ENCODE measurements at regions not wholly inside any gene's neighbourhood (a gene's known extent, or its start where the extent isn't known, plus 50 kb on each side); places are given as distances from the start of the nearest gene placed in this dataset.

DNA sequence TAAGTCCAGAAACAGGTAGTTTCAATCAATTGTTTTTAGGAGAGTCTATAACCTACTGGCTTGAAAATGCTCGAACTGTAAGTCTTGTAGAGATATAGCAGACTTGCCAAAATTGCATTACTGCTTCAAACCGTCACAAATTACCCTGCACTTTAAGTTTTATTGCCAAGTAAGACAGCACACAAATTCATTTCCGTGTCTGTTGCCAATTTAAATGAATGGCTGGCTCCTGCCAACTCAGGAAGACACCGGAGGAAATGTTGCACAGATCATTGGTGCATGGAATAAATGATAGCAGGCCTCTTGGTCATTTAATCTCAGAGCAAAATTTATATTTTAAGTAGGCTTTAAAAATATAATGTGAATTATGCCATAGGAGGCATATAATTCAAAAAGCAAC is 438.1 kb downstream of the HACE1 start:
- Histone ChIP-seq H3K9me3 (ENCODE audit: control insufficient read depth in 2 of 3, insufficient read depth in 1 of 3, low read length in 3 of 3) (no peaks in the 10 kb centered on the region), H3K4me3 (ENCODE audit: low read length in 3 of 3) (no peak overlapping the region), H3K4me1 (ENCODE audit: control insufficient read depth in 2 of 3, insufficient read depth in 2 of 3, low read depth in 1 of 3, low read length in 3 of 3) (no peaks in the 10 kb centered on the region), H3K27me3 (ENCODE audit: control insufficient read depth, insufficient read depth, low read length) (no peaks in the 10 kb centered on the region), H3K36me3 (ENCODE audit: control insufficient read depth in 2 of 3, insufficient read depth in 3 of 3, low read length in 3 of 3) (no peaks in the 10 kb centered on the region), H3K9ac (ENCODE audit: low read length in 3 of 3) (no peak overlapping the region), H3K27ac (ENCODE audit: low read depth in 2 of 2, low read length in 2 of 2) (no peak overlapping the region)
- intact Hi-C loops (cut with DNase I): no loop called here
- TF ChIP-seq, protein P1, sequence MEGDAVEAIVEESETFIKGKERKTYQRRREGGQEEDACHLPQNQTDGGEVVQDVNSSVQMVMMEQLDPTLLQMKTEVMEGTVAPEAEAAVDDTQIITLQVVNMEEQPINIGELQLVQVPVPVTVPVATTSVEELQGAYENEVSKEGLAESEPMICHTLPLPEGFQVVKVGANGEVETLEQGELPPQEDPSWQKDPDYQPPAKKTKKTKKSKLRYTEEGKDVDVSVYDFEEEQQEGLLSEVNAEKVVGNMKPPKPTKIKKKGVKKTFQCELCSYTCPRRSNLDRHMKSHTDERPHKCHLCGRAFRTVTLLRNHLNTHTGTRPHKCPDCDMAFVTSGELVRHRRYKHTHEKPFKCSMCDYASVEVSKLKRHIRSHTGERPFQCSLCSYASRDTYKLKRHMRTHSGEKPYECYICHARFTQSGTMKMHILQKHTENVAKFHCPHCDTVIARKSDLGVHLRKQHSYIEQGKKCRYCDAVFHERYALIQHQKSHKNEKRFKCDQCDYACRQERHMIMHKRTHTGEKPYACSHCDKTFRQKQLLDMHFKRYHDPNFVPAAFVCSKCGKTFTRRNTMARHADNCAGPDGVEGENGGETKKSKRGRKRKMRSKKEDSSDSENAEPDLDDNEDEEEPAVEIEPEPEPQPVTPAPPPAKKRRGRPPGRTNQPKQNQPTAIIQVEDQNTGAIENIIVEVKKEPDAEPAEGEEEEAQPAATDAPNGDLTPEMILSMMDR (IDR thresholded peaks at IDR 0.05; ENCODE audit: borderline replicate concordance, extremely low read depth, insufficient read depth): no peak
- FAIRE-seq (no peak), DNase-seq (peak in 1 of 5 donors; percentile 14)

DNA sequence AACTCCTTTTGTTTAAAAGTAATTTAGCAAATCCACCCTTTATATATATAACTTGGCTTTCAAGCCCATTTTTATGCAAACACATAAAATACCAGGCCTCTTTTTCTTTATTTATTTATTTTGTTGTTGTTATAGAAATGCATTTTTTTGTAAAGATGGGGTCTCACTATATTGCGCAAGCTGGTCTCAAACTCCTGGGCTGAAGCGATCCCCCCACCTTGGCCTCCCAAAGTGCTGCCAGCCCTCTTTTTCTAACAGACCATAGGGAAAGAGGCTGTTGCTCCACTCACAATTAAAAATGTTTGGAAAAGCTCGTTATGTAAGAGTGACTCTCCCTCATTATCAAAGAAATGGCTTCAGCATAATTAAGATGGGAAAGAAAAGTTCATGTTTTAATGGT is 440.9 kb downstream of the HACE1 start:
- FAIRE-seq (no peak), DNase-seq (no peak)
- Histone ChIP-seq H3K9ac (ENCODE audit: low read length in 3 of 3) (no peak overlapping the region), H3K9me3 (ENCODE audit: control insufficient read depth in 2 of 3, insufficient read depth in 1 of 3, low read length in 3 of 3) (no peaks in the 10 kb centered on the region), H3K36me3 (ENCODE audit: control insufficient read depth in 2 of 3, insufficient read depth in 3 of 3, low read length in 3 of 3) (no peaks in the 10 kb centered on the region), H3K4me3 (ENCODE audit: low read length in 3 of 3) (no peak overlapping the region), H3K27ac (ENCODE audit: low read depth in 2 of 2, low read length in 2 of 2) (no peak overlapping the region), H3K27me3 (ENCODE audit: control insufficient read depth, insufficient read depth, low read length) (no peaks in the 10 kb centered on the region), H3K4me1 (ENCODE audit: control insufficient read depth in 2 of 3, insufficient read depth in 2 of 3, low read depth in 1 of 3, low read length in 3 of 3) (no peaks in the 10 kb centered on the region)
- intact Hi-C loops (cut with DNase I): no loop called here
- TF ChIP-seq, protein P1 (IDR thresholded peaks at IDR 0.05; ENCODE audit: borderline replicate concordance, extremely low read depth, insufficient read depth): no peak

DNA sequence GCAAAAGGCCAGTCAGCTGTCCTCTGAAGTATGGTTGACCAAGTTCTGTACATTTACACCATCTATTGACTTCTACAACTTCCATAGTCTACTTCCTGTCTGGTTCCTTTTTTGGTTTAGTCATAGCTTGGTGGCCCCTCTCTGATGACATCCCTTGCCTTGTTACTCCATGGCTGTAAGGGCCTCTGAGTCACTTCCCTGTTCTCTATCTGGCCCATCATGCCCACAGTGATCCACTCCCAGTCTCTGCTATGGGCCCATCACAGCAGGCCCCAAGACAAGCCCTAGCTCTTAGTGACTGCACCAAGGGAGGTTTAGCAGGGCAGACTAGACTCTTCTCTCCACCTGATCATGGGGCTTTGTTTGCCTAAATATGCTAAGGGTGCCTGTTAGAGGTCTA is 441.6 kb downstream of the HACE1 start:
- no peak for FAIRE-seq
- Histone ChIP-seq H3K27me3 (ENCODE audit: control insufficient read depth, insufficient read depth, low read length) (no peaks in the 10 kb centered on the region), H3K4me3 (ENCODE audit: low read length in 3 of 3) (no peak overlapping the region), H3K9ac (ENCODE audit: low read length in 3 of 3) (no peak overlapping the region), H3K36me3 (ENCODE audit: control insufficient read depth in 2 of 3, insufficient read depth in 3 of 3, low read length in 3 of 3) (no peaks in the 10 kb centered on the region), H3K9me3 (ENCODE audit: control insufficient read depth in 2 of 3, insufficient read depth in 1 of 3, low read length in 3 of 3) (no peaks in the 10 kb centered on the region), H3K27ac (ENCODE audit: low read depth in 2 of 2, low read length in 2 of 2) (no peak overlapping the region), H3K4me1 (ENCODE audit: control insufficient read depth in 2 of 3, insufficient read depth in 2 of 3, low read depth in 1 of 3, low read length in 3 of 3) (no peaks in the 10 kb centered on the region)
- TF ChIP-seq, protein P1 (IDR thresholded peaks at IDR 0.05; ENCODE audit: borderline replicate concordance, extremely low read depth, insufficient read depth): no peak
- intact Hi-C loops (cut with DNase I): no loop called here
- no peak for DNase-seq

DNA sequence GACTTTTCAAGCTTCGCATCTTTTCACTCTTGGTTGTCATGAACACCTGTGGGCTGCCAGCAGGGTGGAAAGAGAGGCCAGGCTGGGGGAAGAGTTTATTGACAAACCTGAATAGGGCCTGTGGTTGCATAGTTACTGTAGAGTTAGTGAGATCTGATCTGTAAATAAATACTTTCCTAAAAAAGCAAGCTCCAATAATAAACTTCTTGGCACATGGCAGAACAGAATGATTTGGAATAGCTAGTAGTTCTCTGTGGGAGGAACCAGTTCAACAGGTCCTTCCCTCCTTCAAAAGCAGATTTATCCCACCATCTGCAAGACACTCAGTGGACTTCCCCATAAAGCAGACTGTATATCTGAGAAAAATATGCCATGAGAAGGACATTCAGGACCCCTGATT is 445.0 kb downstream of the HACE1 start:
- no peak overlapping the region for H3K9ac ChIP-seq (ENCODE audit: low read length in 3 of 3)
- DNase-seq (no peak), FAIRE-seq (no peak)
- TF ChIP-seq, protein P1 (IDR thresholded peaks at IDR 0.05; ENCODE audit: borderline replicate concordance, extremely low read depth, insufficient read depth): no peak
- no peaks in the 10 kb centered on the region for H3K36me3 ChIP-seq (ENCODE audit: control insufficient read depth in 2 of 3, insufficient read depth in 3 of 3, low read length in 3 of 3)
- no peaks in the 10 kb centered on the region for H3K27me3 ChIP-seq (ENCODE audit: control insufficient read depth, insufficient read depth, low read length)
- H3K4me3 ChIP-seq (ENCODE audit: low read length in 3 of 3): no peak overlapping the region
- H3K4me1 ChIP-seq (ENCODE audit: control insufficient read depth in 2 of 3, insufficient read depth in 2 of 3, low read depth in 1 of 3, low read length in 3 of 3): peaks cover 0 to 2% (median 0%) of the 10 kb centered on the region in 3 donors
- no peak overlapping the region for H3K27ac ChIP-seq (ENCODE audit: low read depth in 2 of 2, low read length in 2 of 2)
- intact Hi-C loops (cut with DNase I): no loop called here
- H3K9me3 ChIP-seq (ENCODE audit: control insufficient read depth in 2 of 3, insufficient read depth in 1 of 3, low read length in 3 of 3): no peaks in the 10 kb centered on the region
